22Rv1 (cell line): ENCODE measurements at regions not wholly inside any gene's neighbourhood (a gene's known extent, or its start where the extent isn't known, plus 50 kb on each side); places are given as distances from the start of the nearest gene placed in this dataset.
"Not testable (repeated sequence)": the region's sequence is repeated elsewhere in the genome, so short reads cannot be mapped to it uniquely, and the experiment has no call there.

Experiments used
- H3K27ac ChIP-seq: fragments of 450-650 bp; 2 replicates; pipeline ENCODE4 v1.5.1; 2017
- CTCF ChIP-seq: fragments of 450-650 bp; IDR thresholded peaks from 2 replicates; pipeline ENCODE4 v1.5.1; 2017; ENCODE audit warnings: mild to moderate bottlenecking
- ZFX ChIP-seq: fragments of 450-650 bp; IDR thresholded peaks from 2 replicates; pipeline ENCODE4 v1.6.1; 2017; ENCODE audit warnings: antibody characterized with exemption, borderline replicate concordance

GRCh38 chr17:63041722-63042121, 75.7 kb downstream of the TANC2 start:
- TF ChIP-seq ZFX (no peak), CTCF (no peak)
- no peak overlapping the region for H3K27ac ChIP-seq

- H3K27ac ChIP-seq, result no peak overlapping the region
- TF ChIP-seq CTCF (no peak), ZFX (no peak)
These were observed 76.3 kb downstream of the TANC2 start for GRCh38 chr17:63042256-63042812.

GRCh38 chr17:63057560-63057959, 91.5 kb downstream of the TANC2 start:
- not testable (repeated sequence) for H3K27ac ChIP-seq

- no peak overlapping the region for H3K27ac ChIP-seq
- TF ChIP-seq ZFX, result no peak
These were observed 100.3 kb downstream of the TANC2 start for GRCh38 chr17:63066158-63066813.

- H3K27ac ChIP-seq, result no peak overlapping the region
- TF ChIP-seq CTCF (no peak), ZFX (no peak)
These were observed 103.2 kb downstream of the TANC2 start for GRCh38 chr17:63069245-63069644.

- no peak overlapping the region for H3K27ac ChIP-seq
- TF ChIP-seq ZFX, result no peak
- no peak for TF ChIP-seq CTCF
These were observed 104.0 kb downstream of the TANC2 start for GRCh38 chr17:63070031-63070430.

GRCh38 chr17:63071797-63072196, 105.8 kb downstream of the TANC2 start:
- no peak for TF ChIP-seq ZFX
- no peak for TF ChIP-seq CTCF
- no peak overlapping the region for H3K27ac ChIP-seq

- no peak overlapping the region for H3K27ac ChIP-seq
- TF ChIP-seq ZFX (no peak), CTCF (no peak)
These were observed 109.9 kb downstream of the TANC2 start for GRCh38 chr17:63075969-63076368.
